GM13977 (cell line): ENCODE measurements at regions not wholly inside any gene's neighbourhood (a gene's known extent, or its start where the extent isn't known, plus 50 kb on each side); places are given as distances from the start of the nearest gene placed in this dataset.

Source experiments
- DNase-seq: peaks from one replicate; pipeline ENCODE4 v3.0.0; 2012; ENCODE audit warnings: low spot score
- CTCF ChIP-seq: IDR thresholded peaks from 2 replicates; pipeline ENCODE4 v1.5.1; 2012; ENCODE audit warnings: mild to moderate bottlenecking, control low read depth; ENCODE audit not compliant: insufficient read depth; ENCODE audit errors: extremely low read depth, missing control alignments
- in situ Hi-C: fragments of 300-500 bp; cut with MboI; formaldehyde crosslinking; loops from one replicate; pipeline ENCODE4 v1.12.0; 2022; ENCODE audit warnings: low sequenced_read_pairs, low pct_unique_long_range_greater_than_20kb, mixed read lengths, inconsistent platforms; ENCODE audit not compliant: unreplicated experiment

DNA sequence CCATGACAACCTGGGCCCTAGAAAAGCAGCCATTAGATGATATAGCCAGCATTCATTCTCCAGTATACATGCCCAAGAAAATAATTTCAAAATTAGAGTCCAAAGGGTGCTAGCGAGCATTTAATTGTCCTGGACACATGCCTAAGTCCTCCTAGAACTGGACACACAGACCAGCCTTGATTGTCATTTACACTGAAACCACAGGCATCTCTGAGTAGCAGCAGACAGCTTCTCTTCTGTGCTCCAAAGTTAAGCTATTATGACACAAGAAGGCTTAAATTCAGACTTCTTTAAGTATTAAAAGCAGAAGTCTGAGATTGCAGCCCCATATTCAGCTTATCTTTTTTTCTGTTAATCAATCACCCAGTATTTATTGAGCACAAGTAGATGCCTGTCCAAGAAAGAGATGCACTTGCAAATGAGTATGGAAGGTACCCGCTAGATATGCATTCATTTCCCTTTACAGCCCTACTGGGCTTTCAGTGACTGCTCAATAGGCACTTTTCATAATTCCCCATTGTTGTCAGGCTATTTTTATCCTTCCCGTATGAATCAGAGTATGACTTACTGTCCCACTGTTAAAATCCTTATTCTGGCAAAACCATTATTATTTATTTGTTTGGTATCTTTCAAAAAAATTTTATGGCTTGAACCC lies 374.1 kb downstream of the FBXW7 start:
- no peak for TF ChIP-seq CTCF
- in situ Hi-C loops: no loop called here
- no peak for DNase-seq

DNA sequence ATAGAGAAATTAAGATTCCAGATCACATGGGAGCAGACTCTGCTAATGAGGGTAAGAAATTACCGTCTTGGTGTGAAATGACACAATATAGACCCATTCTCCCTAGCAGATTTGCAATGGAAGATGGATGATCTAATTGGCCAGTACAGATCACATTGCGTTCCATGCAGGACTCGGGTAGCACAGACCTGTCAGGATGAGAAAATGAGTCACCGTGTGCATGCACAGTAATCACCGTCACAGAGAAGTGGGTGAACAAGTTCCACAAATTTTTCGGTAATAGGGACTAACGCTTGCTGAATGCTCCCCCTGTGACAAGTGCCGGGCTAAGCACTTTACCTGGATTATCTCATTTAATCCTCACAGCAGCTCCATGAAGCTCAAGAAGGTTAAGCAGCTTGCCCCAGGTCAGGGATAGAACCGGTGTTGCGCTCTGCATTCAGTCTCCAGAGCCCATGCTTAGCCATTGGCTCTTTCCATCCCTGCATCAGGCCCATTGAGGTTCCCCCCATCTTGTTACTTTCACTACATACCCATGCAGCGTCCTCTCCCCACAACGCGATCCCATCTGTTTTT lies 375.6 kb downstream of the FBXW7 start:
- in situ Hi-C loops: no loop called here
- DNase-seq: no peak
- TF ChIP-seq CTCF: no peak

GRCh38 chr4:152159773-152160172 lies 376.1 kb downstream of the FBXW7 start:
- DNase-seq: no peak
- no peak for TF ChIP-seq CTCF
- in situ Hi-C loops: no loop called here

DNA sequence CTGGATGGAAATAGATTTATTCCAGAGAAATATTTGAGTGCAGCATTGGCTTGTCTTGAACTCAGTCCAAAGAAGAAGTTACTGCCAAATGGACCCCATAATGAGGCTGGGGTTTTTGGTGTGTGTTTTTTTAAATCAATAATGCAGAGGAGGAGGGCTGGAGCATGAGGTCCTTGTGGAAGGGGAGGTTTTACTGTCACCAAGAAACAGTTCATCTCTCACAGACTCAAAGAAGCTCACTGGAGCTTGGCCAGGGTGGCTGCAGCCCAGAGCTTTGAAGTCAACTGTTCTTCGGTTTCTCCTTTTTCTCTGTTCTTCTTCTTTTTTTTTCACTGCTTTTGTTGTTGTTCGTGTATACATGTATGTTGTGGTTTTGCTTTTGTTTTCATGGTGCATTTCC lies 377.7 kb downstream of the FBXW7 start:
- no peak for DNase-seq
- no peak for TF ChIP-seq CTCF
- in situ Hi-C loops: no loop called here

GRCh38 chr4:152157629-152158028 lies 378.3 kb downstream of the FBXW7 start:
- DNase-seq: no peak
- no peak for TF ChIP-seq CTCF
- in situ Hi-C loops: no loop called here

- in situ Hi-C loops: no loop called here
- DNase-seq: no peak
- TF ChIP-seq CTCF: no peak
Observed at GRCh38 chr4:152156442-152156841, 379.4 kb downstream of the FBXW7 start.
